Fibroblast of peridontal ligament (primary cell): ENCODE measurements at regions not wholly inside any gene's neighbourhood (a gene's known extent, or its start where the extent isn't known, plus 50 kb on each side); places are given as distances from the start of the nearest gene placed in this dataset.
"Not testable (repeated sequence)": the region's sequence is repeated elsewhere in the genome, so short reads cannot be mapped to it uniquely, and the experiment has no call there.

Source experiments
- DNase-seq: peaks from one replicate; pipeline ENCODE4 v3.0.0-alpha.2; 2010; ENCODE audit errors: extremely low read depth

GRCh38 chr9:135173066-135173465, 85.6 kb downstream of the OLFM1 start:
- no peak for DNase-seq

DNA sequence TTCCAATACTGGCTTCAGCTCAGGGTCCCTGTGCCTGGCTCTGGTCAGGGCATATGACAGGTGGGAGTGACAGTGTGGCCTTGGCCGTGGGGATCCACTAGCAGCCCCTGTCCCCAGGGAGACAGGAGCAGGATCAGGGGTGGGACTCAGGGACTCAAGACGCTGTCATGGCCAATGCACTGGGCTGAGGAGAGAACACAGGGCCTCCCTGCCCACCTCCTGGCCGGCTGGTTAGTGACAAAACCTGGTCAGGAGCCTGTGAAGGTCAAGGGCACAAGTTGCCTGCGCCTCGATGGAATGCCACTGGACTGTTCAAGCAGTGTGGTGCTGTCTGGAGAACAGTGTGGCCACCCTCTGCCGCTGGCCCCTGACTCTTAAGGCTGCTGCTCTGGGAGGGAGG, 86.8 kb downstream of the OLFM1 start:
- DNase-seq: no peak

DNA sequence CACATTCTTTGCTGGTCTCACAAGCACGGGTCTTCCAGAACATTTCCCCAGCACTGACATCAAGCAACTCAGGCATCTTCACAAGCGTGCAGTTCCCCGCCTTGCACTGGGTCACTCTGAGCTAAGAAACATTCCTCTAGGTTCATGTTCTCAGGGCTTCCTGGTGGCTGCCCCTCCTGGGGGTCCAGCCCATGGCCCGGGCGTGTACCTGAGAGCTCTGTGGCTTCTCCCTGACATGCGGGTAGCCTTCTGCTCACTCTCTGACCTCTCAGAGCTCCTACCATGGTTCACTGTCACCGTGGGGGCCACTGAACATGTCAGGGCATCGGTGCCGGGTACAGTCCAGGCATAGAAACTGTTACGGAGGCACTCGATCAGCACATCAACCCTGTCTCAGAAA, 87.5 kb downstream of the OLFM1 start:
- no peak for DNase-seq

DNA sequence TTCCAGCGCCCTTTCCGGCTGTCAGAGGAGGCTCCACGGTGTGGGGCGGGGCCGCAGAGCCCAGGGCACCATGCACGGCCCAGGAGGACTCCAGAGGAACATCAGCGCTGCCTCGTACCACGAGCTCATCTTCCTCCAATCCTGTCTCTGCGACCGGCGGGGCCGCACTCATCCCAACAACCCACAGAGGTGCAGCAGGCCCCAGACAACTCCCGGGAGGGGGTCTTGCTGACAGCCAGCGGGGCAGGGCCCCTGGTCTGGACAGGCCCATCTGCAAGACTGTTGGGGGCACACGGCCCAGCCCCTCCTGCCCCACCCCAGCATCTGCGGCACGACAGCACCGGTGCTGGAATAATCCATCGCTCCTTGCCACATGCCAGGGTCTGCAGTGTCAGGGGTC, 88.8 kb downstream of the OLFM1 start:
- DNase-seq: no peak

DNA sequence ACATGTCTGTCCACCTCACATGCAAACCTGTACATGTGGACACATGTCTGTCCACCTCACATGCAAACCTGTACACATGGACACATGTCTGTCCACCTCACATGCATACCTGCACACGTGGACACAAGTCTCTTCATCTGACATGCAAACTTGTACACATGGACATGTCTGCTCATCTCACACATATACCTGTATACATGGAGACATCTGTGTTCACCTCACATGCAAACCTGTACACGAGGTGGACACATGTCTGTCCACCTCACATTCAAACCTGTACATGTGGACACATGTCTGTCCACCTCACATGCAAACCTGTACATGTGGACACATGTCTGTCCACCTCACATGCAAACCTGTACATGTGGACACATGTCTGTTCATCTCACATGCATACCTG, 90.1 kb downstream of the OLFM1 start:
- DNase-seq: not testable (repeated sequence)

DNA sequence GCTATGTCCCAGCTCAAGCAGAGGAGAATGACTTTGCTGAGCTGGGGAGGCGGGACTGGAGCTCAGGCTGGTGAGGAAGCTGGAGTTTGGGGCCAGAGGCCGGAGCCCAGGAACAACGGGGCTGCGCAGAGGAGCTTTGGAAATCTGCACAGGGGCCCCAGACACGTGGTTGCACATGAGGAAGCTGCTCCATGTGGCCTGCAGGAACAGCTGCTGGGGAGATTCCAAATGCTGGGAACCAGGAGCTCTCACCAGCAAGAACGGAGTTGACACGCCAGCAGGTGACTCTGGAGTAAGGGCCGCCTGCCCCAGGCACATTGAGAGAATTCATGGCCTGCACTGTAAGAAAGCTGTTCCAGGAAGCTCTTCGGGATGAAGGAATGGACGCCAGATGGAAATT, 91.0 kb downstream of the OLFM1 start:
- DNase-seq: no peak

GRCh38 chr9:135179041-135179440, 91.6 kb downstream of the OLFM1 start:
- no peak for DNase-seq

GRCh38 chr9:135179976-135180375, 92.5 kb downstream of the OLFM1 start:
- DNase-seq: no peak

DNA sequence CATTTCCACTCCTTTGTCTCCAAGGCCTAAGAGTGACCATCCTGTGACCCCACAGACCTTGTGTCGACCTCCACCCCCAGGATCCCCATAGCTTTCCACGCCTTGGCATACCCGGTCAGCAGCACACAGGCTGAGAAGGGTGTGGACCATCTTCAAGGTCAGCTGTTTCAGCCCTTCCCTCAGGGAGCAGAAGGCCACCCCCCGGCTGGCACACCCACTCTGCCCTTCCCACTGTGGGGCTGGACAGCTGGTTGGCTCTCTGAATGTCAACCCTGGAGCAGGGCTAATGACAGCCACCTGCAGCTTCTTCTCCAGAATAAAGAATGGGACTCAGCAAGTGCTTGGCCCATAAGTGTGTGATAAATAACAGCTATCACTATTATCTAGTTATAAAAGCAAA, 93.1 kb downstream of the OLFM1 start:
- DNase-seq: no peak

GRCh38 chr9:135181336-135181735, 93.9 kb downstream of the OLFM1 start:
- no peak for DNase-seq

- not testable (repeated sequence) for DNase-seq
Measured at GRCh38 chr9:135181841-135182240, 94.4 kb downstream of the OLFM1 start.

DNA sequence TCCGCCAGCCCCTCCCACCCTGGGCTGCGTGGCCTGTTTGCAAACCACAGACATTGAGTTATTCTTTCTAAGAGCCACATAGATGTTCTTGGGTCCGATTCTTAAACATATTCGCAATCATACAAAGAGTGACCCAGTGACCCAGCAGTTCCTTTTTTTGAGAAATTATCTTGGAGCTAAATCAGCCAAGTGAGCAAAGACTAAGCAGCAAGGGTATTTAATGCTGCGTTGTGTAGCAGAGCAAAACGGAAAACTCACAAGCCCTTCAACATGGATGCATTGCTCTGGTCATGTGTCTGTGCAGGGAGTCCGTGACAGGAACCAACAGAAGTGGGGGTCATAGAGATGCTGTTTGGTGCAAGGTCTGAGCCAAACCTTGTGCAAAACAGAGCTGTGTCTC, 95.6 kb downstream of the OLFM1 start:
- DNase-seq: no peak

- no peak for DNase-seq
Measured at GRCh38 chr9:135183528-135184180, 96.2 kb downstream of the OLFM1 start.

GRCh38 chr9:135184181-135185053, 96.9 kb downstream of the OLFM1 start:
- no peak for DNase-seq

DNA sequence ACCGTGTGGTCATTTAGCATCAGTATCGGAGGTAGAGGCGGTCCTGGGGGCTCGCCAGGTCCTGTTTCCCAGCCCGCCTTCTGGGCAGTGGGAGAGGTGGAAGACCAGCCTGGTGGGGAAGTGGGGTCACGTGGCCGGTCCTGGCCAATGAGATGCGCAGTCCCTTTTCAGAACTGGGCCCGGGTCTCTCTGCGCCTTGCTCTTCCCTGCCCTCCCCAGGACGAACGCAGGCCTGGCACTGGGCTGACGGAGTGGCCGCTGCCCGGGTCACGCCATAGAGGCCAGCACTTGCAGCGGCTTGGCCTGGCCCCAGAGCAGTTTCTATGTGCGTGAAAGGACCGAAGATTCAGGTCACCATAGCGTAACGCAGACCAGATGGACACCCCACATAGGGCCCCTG, 97.6 kb downstream of the OLFM1 start:
- DNase-seq: no peak

DNA sequence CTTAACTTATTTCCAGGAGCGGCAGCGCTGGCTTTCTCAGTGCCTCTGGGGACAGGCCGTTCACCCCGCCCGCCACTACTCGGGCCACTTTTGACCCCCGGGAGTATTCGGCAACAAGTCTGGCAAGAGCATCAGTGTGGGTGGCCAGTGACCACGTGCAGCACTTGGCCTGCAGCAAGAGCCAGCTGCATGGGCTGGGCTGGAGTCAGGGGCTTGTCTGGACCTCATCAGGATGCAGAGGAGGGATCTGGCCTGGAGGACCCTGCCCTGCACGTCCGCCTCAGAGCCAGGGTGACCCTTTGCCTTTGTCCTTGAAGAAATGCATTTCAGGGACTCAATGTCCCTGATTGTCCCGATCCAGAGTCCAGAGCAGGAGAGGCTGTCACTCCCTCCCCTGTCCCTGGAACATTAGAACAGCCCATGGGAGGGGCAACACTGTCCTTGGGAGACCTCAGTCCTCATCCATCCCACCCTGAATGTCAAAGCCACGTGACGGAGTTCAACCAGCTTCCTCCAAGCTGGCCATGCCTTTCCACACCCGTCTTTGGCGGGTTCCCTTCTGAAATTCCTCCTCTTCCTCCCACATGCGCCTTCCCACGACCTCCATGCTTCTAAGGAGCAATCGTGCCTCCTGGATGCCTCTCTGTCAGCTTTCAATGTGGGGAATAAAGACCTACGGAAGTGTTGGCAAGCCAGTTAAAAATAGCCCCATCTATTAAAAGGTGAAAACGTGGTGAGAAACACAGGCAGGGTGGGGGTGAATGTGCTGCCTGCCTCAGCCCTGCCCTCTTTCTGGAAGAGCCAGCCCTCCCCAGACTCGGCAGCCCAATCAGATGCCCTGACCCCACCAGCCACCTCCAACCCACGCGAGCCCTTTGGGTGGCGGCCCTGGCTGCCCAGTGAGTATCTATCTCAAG, 99.0 kb downstream of the OLFM1 start:
- no peak for DNase-seq

DNA sequence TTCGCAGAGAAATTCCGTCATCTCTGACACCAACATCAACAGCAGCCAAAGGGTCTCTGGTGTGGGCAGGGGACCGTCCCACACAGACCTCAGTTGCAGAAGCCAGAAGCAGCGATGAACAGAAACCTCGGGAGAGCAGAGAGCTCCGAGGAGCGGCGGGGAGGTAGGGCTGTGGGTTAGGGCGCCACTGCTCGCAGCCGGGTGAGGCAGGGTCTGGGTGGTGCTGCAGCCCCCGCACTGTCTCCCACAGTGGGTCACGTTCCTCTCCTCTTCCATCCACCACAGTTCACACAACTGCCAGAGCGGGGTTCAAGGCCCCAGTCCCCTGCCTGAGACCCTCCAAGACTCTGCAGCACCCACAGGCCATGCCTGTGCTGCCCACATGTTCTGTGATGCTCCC, 99.9 kb downstream of the OLFM1 start:
- DNase-seq: no peak

GRCh38 chr9:135188681-135189151, 101.2 kb downstream of the OLFM1 start:
- DNase-seq: no peak

GRCh38 chr9:135189497-135189896, 102.0 kb downstream of the OLFM1 start:
- DNase-seq: no peak

DNA sequence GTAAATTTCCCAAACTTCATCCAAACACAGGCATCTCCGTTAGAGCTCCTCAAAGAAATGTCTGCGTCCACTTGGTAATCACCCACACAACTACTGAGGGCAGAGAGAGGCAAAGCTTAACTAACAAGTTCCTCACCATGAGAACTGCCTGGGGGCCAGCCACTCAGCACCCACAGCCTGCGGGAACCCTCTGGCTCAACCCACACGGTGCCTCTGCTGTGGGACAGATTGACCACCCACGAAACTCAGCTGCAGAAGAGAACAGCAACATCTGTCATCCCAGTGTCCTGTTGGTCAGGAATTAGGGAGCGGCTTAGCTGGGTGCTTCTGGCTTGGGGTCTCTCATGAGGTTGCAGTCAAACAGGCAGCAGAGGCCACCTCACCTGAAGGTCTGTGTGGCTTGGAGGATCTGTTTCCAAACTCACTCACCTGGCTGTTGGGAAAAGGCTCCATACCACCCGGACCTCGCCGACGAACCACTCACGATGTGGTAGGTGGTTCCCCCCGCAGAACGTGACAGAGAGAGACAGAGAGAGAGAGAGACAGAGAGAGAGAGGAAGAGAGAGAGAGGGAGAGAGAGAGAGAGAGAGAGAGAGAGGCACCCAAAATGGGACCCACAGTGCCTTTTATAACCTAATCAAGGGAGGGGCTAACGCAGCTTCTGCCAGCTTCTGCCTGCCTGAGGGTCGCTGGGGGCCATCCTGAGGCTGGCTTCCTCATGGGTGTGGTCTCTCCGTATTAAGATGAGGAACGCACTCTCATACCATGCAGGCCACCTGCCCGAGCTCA, 103.5 kb downstream of the OLFM1 start:
- DNase-seq: no peak

- DNase-seq: no peak
Measured at GRCh38 chr9:135192686-135193085, 105.2 kb downstream of the OLFM1 start.
